ENCODE measurements at regions not wholly inside any gene's neighbourhood (a gene's known extent, or its start where the extent isn't known, plus 50 kb on each side); places are given as distances from the start of the nearest gene placed in this dataset.

DNA sequence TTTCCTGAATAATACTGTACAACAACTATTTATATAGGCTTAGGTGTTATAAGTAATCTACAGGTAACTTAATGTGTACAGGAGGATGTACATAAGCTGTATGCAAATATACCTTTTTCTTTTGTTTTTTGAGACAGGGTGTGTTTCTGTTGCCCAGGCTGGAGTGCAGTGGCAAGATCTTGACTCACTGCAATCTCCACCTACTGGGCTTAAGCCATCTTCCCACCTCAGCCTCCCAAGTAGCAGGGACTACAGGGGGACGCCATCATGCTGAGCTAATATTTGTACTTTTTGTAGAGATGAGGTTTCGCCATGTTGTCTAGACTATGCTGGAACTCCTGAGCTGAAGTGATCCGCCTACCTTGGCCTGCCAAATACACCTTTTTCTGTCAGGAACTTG is 191.7 kb upstream of the ZNF217 start:
- H3K14ac ChIP-seq (replicated peaks; ENCODE audit: low read depth, low read length), result 0 out of 2 replicates have a peak overlapping the region, but pooled peaks have one; percentile 27
- no peak overlapping the region for H3K9ac ChIP-seq (ENCODE audit: low read depth, low read length)
- H3K36me3 ChIP-seq (ENCODE audit: control insufficient read depth, insufficient read depth, low read length), result no peaks in the 10 kb centered on the region
- DNase-seq, result no peak
- H3K79me1 ChIP-seq (ENCODE audit: low read depth in 1 of 2, low read length in 2 of 2), result no peaks in the 10 kb centered on the region
- H2BK15ac ChIP-seq (ENCODE audit: low read depth, low read length), result 0 out of 3 replicates have a peak overlapping the region, but pooled peaks have one; percentile 31
- no peak overlapping the region for H2AK5ac ChIP-seq (ENCODE audit: low read depth, low read length)
- no peak overlapping the region for H2AK9ac ChIP-seq (replicated peaks; ENCODE audit: low read depth, low read length, poor library complexity)
- H3K4me1 ChIP-seq (ENCODE audit: control insufficient read depth, insufficient read depth, low read length), result peaks cover 3% of the 10 kb centered on the region; the same call in 1 of the 2 replicates
- ChIA-PET CTCF (no interaction called here), POLR2A (ENCODE audit: unreplicated experiment) (no interaction called here)
- no peak overlapping the region for H3K23ac ChIP-seq (ENCODE audit: low read depth, low read length)
- no peaks in the 10 kb centered on the region for H4K20me1 ChIP-seq (ENCODE audit: insufficient read depth, low read length)
- H4K8ac ChIP-seq (ENCODE audit: low read depth in 2 of 2, low read length in 2 of 2), result no peak overlapping the region
- H3K56ac ChIP-seq (ENCODE audit: extremely low read depth, insufficient read depth, low read length), result no peak overlapping the region
- H3K4me3 ChIP-seq (ENCODE audit: insufficient read depth, low read depth, low read length), result no peak overlapping the region
- no peak overlapping the region for H2BK20ac ChIP-seq (ENCODE audit: low read depth, low read length)
- in situ Hi-C loops (cut with MboI; ENCODE audit: low sequenced_read_pairs) (no loop called here), dilution Hi-C loops (cut with HindIII; ENCODE audit: low sequenced_read_pairs, unreplicated experiment) (no loop called here), intact Hi-C loops (cut with micrococcal nuclease) (no loop called here)
- H3K9me1 ChIP-seq (ENCODE audit: insufficient read depth, low read length), result no peaks in the 10 kb centered on the region
- no peak overlapping the region for H3K4ac ChIP-seq (ENCODE audit: low read depth, low read length)
- H2AFZ ChIP-seq (replicated peaks; ENCODE audit: low read length, poor library complexity), result no peak overlapping the region
- TF ChIP-seq SMC3 (IDR thresholded peaks at IDR 0.05; ENCODE audit: low read depth, low read length), result no peak
- no peak for TF ChIP-seq MAZ (IDR thresholded peaks at IDR 0.05; ENCODE audit: borderline replicate concordance, low read depth, low read length)
- no peak for TF ChIP-seq RCOR1 (IDR thresholded peaks at IDR 0.05; ENCODE audit: insufficient replicate concordance, low read length)
- TF ChIP-seq, protein P1, sequence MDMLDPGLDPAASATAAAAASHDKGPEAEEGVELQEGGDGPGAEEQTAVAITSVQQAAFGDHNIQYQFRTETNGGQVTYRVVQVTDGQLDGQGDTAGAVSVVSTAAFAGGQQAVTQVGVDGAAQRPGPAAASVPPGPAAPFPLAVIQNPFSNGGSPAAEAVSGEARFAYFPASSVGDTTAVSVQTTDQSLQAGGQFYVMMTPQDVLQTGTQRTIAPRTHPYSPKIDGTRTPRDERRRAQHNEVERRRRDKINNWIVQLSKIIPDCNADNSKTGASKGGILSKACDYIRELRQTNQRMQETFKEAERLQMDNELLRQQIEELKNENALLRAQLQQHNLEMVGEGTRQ (IDR thresholded peaks at IDR 0.05; ENCODE audit: low read depth, low read length), result no peak
- TF ChIP-seq CTCF (conservative IDR thresholded peaks at IDR 0.05; ENCODE audit: low read depth, low read length), result no peak
- no peak for TF ChIP-seq RAD21 (IDR thresholded peaks at IDR 0.05; ENCODE audit: low read length)
- no peak for TF ChIP-seq MAFK (IDR thresholded peaks at IDR 0.05; ENCODE audit: low read depth, low read length)
- TF ChIP-seq CHD1 (IDR thresholded peaks at IDR 0.05; ENCODE audit: low read depth, low read length), result no peak
- no peak for TF ChIP-seq POLR2A (IDR thresholded peaks at IDR 0.05; ENCODE audit: low read depth, low read length)
- TF ChIP-seq, protein P2, sequence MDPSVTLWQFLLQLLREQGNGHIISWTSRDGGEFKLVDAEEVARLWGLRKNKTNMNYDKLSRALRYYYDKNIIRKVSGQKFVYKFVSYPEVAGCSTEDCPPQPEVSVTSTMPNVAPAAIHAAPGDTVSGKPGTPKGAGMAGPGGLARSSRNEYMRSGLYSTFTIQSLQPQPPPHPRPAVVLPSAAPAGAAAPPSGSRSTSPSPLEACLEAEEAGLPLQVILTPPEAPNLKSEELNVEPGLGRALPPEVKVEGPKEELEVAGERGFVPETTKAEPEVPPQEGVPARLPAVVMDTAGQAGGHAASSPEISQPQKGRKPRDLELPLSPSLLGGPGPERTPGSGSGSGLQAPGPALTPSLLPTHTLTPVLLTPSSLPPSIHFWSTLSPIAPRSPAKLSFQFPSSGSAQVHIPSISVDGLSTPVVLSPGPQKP (IDR thresholded peaks at IDR 0.05; ENCODE audit: borderline replicate concordance, low read depth, low read length), result no peak
- TF ChIP-seq CEBPB (IDR thresholded peaks at IDR 0.05; ENCODE audit: low read depth, low read length), result no peak
- no peak for TF ChIP-seq NFE2L2 (IDR thresholded peaks at IDR 0.05; ENCODE audit: low read depth, low read length)
- TF ChIP-seq MXI1 (IDR thresholded peaks at IDR 0.05; ENCODE audit: borderline replicate concordance, low read depth, low read length), result no peak
- TF ChIP-seq RFX5 (IDR thresholded peaks at IDR 0.05; ENCODE audit: low read depth, low read length), result no peak
- no peak for TF ChIP-seq BHLHE40 (IDR thresholded peaks at IDR 0.05; ENCODE audit: low read depth, low read length)
- TF ChIP-seq FOS (IDR thresholded peaks at IDR 0.05; ENCODE audit: low read depth, low read length), result no peak
- no peak for ATAC-seq (ENCODE audit: low read depth)
- H4K91ac ChIP-seq (ENCODE audit: insufficient read depth, low read depth, low read length), result no peak overlapping the region
- no peaks in the 10 kb centered on the region for H3K9me3 ChIP-seq (ENCODE audit: control insufficient read depth, insufficient read depth, low read length)
- H3K27me3 ChIP-seq (ENCODE audit: control insufficient read depth, insufficient read depth, low read length), result no peaks in the 10 kb centered on the region
- no peak overlapping the region for H3K18ac ChIP-seq (ENCODE audit: low read depth, low read length)
- H2BK5ac ChIP-seq (ENCODE audit: low read depth, low read length, poor library complexity, severe bottlenecking), result no peak overlapping the region
- no peak overlapping the region for H3K27ac ChIP-seq (ENCODE audit: insufficient read depth, low read length)
- H2BK120ac ChIP-seq (ENCODE audit: low read depth, low read length), result peak overlapping the region; percentile 9; the same call in 1 of the 2 replicates
- no TSS peak for BruUV-seq (replicated peaks)
- no peak overlapping the region for H3K4me2 ChIP-seq (ENCODE audit: low read depth, low read length)
- WGBS, 2 experiments (ENCODE audit: extremely low coverage in 2 of 2, insufficient read length in 1 of 2), result no CpG with 5 or more reads among the region's 3 CpGs
- no peak overlapping the region for H4K5ac ChIP-seq (ENCODE audit: low read depth, low read length)

Data from IMR-90 (cell line).